ENCODE measurements at regions not wholly inside any gene's neighbourhood (a gene's known extent, or its start where the extent isn't known, plus 50 kb on each side); places are given as distances from the start of the nearest gene placed in this dataset.

- no peak for ATAC-seq (ENCODE audit: insufficient number of reproducible peaks, low FRiP score, low read depth)
- H3K4me1 ChIP-seq (ENCODE audit: control insufficient read depth in 1 of 2, low read depth in 2 of 2) = no peaks in the 10 kb centered on the region
These were observed 226.5 kb downstream of the CBLN4 start for GRCh38 chr20:55778796-55779195.

GRCh38 chr20:55777641-55778040 is 227.7 kb downstream of the CBLN4 start:
- Histone ChIP-seq H3K4me3 (no peak overlapping the region), H3K27me3 (replicated peaks; ENCODE audit: insufficient read depth) (no peaks in the 10 kb centered on the region), H3K36me3 (no peaks in the 10 kb centered on the region), H3K27ac (no peak overlapping the region), H3K9me3 (no peaks in the 10 kb centered on the region), H3K4me1 (ENCODE audit: control insufficient read depth in 1 of 2, low read depth in 2 of 2) (no peaks in the 10 kb centered on the region)
- no peak for DNase-seq (ENCODE audit: low spot score)
- no peak for ATAC-seq (ENCODE audit: insufficient number of reproducible peaks, low FRiP score, low read depth)
- TF ChIP-seq CTCF (IDR thresholded peaks at IDR 0.05) = no peak

More at GRCh38 chr20:55778796-55779195, 226.5 kb downstream of the CBLN4 start:
- no peak overlapping the region for H3K4me3 ChIP-seq
- H3K27ac ChIP-seq = no peak overlapping the region
- no peak for TF ChIP-seq CTCF (IDR thresholded peaks at IDR 0.05)
- no peak for DNase-seq (ENCODE audit: low spot score)
- H3K36me3 ChIP-seq = no peaks in the 10 kb centered on the region
- H3K9me3 ChIP-seq = no peaks in the 10 kb centered on the region
- H3K27me3 ChIP-seq (replicated peaks; ENCODE audit: insufficient read depth) = no peaks in the 10 kb centered on the region

GRCh38 chr20:55776176-55776575 is 229.1 kb downstream of the CBLN4 start:
- H3K36me3 ChIP-seq = no peaks in the 10 kb centered on the region
- TF ChIP-seq CTCF (IDR thresholded peaks at IDR 0.05) = no peak

GRCh38 chr20:55774628-55775027 is 230.7 kb downstream of the CBLN4 start:
- no peaks in the 10 kb centered on the region for H3K9me3 ChIP-seq
- no peak overlapping the region for H3K4me3 ChIP-seq
- no peaks in the 10 kb centered on the region for H3K36me3 ChIP-seq
- H3K4me1 ChIP-seq (ENCODE audit: control insufficient read depth in 1 of 2, low read depth in 2 of 2) = no peaks in the 10 kb centered on the region
- DNase-seq (ENCODE audit: low spot score) (no peak), ATAC-seq (ENCODE audit: insufficient number of reproducible peaks, low FRiP score, low read depth) (no peak)
- H3K27ac ChIP-seq = no peak overlapping the region
- no peak for TF ChIP-seq CTCF (IDR thresholded peaks at IDR 0.05)
- H3K27me3 ChIP-seq (replicated peaks; ENCODE audit: insufficient read depth) = no peaks in the 10 kb centered on the region

More at GRCh38 chr20:55776176-55776575, 229.1 kb downstream of the CBLN4 start:
- DNase-seq (ENCODE audit: low spot score) (no peak), ATAC-seq (ENCODE audit: insufficient number of reproducible peaks, low FRiP score, low read depth) (no peak)
- Histone ChIP-seq H3K4me1 (ENCODE audit: control insufficient read depth in 1 of 2, low read depth in 2 of 2) (no peaks in the 10 kb centered on the region), H3K27me3 (replicated peaks; ENCODE audit: insufficient read depth) (no peaks in the 10 kb centered on the region), H3K9me3 (no peaks in the 10 kb centered on the region), H3K27ac (no peak overlapping the region), H3K4me3 (no peak overlapping the region)

GRCh38 chr20:55761797-55762196 is 243.5 kb downstream of the CBLN4 start:
- no peak overlapping the region for H3K4me3 ChIP-seq
- H3K9me3 ChIP-seq = no peaks in the 10 kb centered on the region
- TF ChIP-seq CTCF (IDR thresholded peaks at IDR 0.05) = no peak
- H3K27me3 ChIP-seq (replicated peaks; ENCODE audit: insufficient read depth) = no peaks in the 10 kb centered on the region
- no peak for ATAC-seq (ENCODE audit: insufficient number of reproducible peaks, low FRiP score, low read depth)
- DNase-seq (ENCODE audit: low spot score) = no peak
- H3K4me1 ChIP-seq (ENCODE audit: control insufficient read depth in 1 of 2, low read depth in 2 of 2) = no peaks in the 10 kb centered on the region
- no peaks in the 10 kb centered on the region for H3K36me3 ChIP-seq
- no peak overlapping the region for H3K27ac ChIP-seq
